ENCODE measurements at regions not wholly inside any gene's neighbourhood (a gene's known extent, or its start where the extent isn't known, plus 50 kb on each side); places are given as distances from the start of the nearest gene placed in this dataset.
A peak's percentile ranks its signal among the peaks of the same experiment; 100 is the strongest.

- Histone ChIP-seq H3K36me3 (no peaks in the 10 kb centered on the region), H3K9ac (no peak overlapping the region), H3K27ac (no peak overlapping the region), H3K4me3 (no peak overlapping the region), H2AFZ (replicated peaks) (no peak overlapping the region), H3K79me2 (ENCODE audit: low read depth) (no peaks in the 10 kb centered on the region), H3K27me3 (no peaks in the 10 kb centered on the region), H3K4me2 (no peak overlapping the region), H3K9me3 (ENCODE audit: low read depth) (no peaks in the 10 kb centered on the region), H3K4me1 (peaks cover 16% of the 10 kb centered on the region), H4K20me1 (ENCODE audit: low read depth) (no peaks in the 10 kb centered on the region), H3F3A (ENCODE audit: low read depth) (no peaks in the 10 kb centered on the region)
- no peak for DNase-seq (ENCODE audit: low spot score)
- no peak overlapping the region for H3K4me3 Mint-ChIP-seq
- peaks cover 34% of the 10 kb centered on the region for H3K4me1 Mint-ChIP-seq
- no peak overlapping the region for H3K27ac Mint-ChIP-seq
- TF ChIP-seq EZH2phosphoT487 (IDR thresholded peaks at IDR 0.05) (no peak), CTCF (IDR thresholded peaks at IDR 0.05) (no peak), EZH2 (IDR thresholded peaks at IDR 0.05) (no peak)
- H3K36me3 Mint-ChIP-seq, result no peaks in the 10 kb centered on the region
- no peaks in the 10 kb centered on the region for H3K9me3 Mint-ChIP-seq
- no peaks in the 10 kb centered on the region for H3K27me3 Mint-ChIP-seq (ENCODE audit: insufficient read depth, low read depth)
Measured at GRCh38 chr11:92383430-92383829, 158.8 kb downstream of the FAT3 start.

- H2AFZ ChIP-seq (replicated peaks), result no peak overlapping the region
- H3K4me2 ChIP-seq, result peak overlapping the region; percentile 6
- H3K9me3 ChIP-seq (ENCODE audit: low read depth), result no peaks in the 10 kb centered on the region
- no peaks in the 10 kb centered on the region for H3K36me3 ChIP-seq
- H3K27ac ChIP-seq, result no peak overlapping the region
- Mint-ChIP-seq H3K27me3 (ENCODE audit: insufficient read depth, low read depth) (no peaks in the 10 kb centered on the region), H3K9me3 (no peaks in the 10 kb centered on the region), H3K36me3 (no peaks in the 10 kb centered on the region), H3K4me1 (peaks cover 34% of the 10 kb centered on the region), H3K4me3 (no peak overlapping the region), H3K27ac (no peak overlapping the region)
- H3F3A ChIP-seq (ENCODE audit: low read depth), result no peaks in the 10 kb centered on the region
- H3K79me2 ChIP-seq (ENCODE audit: low read depth), result no peaks in the 10 kb centered on the region
- H3K4me3 ChIP-seq, result no peak overlapping the region
- H4K20me1 ChIP-seq (ENCODE audit: low read depth), result no peaks in the 10 kb centered on the region
- H3K9ac ChIP-seq, result no peak overlapping the region
- no peak for DNase-seq (ENCODE audit: low spot score)
- TF ChIP-seq CTCF (IDR thresholded peaks at IDR 0.05), result no peak
- no peak for TF ChIP-seq EZH2 (IDR thresholded peaks at IDR 0.05)
- TF ChIP-seq EZH2phosphoT487 (IDR thresholded peaks at IDR 0.05), result no peak
- H3K27me3 ChIP-seq, result no peaks in the 10 kb centered on the region
- peaks cover 16% of the 10 kb centered on the region for H3K4me1 ChIP-seq
Measured at GRCh38 chr11:92384358-92384757, 159.7 kb downstream of the FAT3 start.

GRCh38 chr11:92384802-92385201, 160.2 kb downstream of the FAT3 start:
- H3K36me3 Mint-ChIP-seq, result no peaks in the 10 kb centered on the region
- peak overlapping the region; percentile 6 for H3K4me2 ChIP-seq
- H3K27ac Mint-ChIP-seq, result no peak overlapping the region

More at GRCh38 chr11:92384802-92385201, 160.2 kb downstream of the FAT3 start:
- H3K4me3 ChIP-seq, result no peak overlapping the region
- H3K4me1 ChIP-seq, result peaks cover 16% of the 10 kb centered on the region
- H3K79me2 ChIP-seq (ENCODE audit: low read depth), result no peaks in the 10 kb centered on the region
- no peaks in the 10 kb centered on the region for H3K9me3 ChIP-seq (ENCODE audit: low read depth)
- no peaks in the 10 kb centered on the region for H4K20me1 ChIP-seq (ENCODE audit: low read depth)
- no peaks in the 10 kb centered on the region for H3F3A ChIP-seq (ENCODE audit: low read depth)
- no peaks in the 10 kb centered on the region for H3K36me3 ChIP-seq
- H2AFZ ChIP-seq (replicated peaks), result no peak overlapping the region
- TF ChIP-seq EZH2 (IDR thresholded peaks at IDR 0.05) (no peak), EZH2phosphoT487 (IDR thresholded peaks at IDR 0.05) (no peak), CTCF (IDR thresholded peaks at IDR 0.05) (no peak)
- no peaks in the 10 kb centered on the region for H3K27me3 Mint-ChIP-seq (ENCODE audit: insufficient read depth, low read depth)
- no peak overlapping the region for H3K27ac ChIP-seq
- no peak overlapping the region for H3K4me3 Mint-ChIP-seq
- no peaks in the 10 kb centered on the region for H3K27me3 ChIP-seq
- no peak for DNase-seq (ENCODE audit: low spot score)
- no peak overlapping the region for H3K9ac ChIP-seq
- H3K9me3 Mint-ChIP-seq, result no peaks in the 10 kb centered on the region
- H3K4me1 Mint-ChIP-seq, result peaks cover 30% of the 10 kb centered on the region
